VCaP (cell line): ENCODE measurements at regions not wholly inside any gene's neighbourhood (a gene's known extent, or its start where the extent isn't known, plus 50 kb on each side); places are given as distances from the start of the nearest gene placed in this dataset.
"Not testable (repeated sequence)": the region's sequence is repeated elsewhere in the genome, so short reads cannot be mapped to it uniquely, and the experiment has no call there.

ENCODE experiments used
- H3K27ac ChIP-seq: fragments of 450-650 bp; 2 replicates; pipeline ENCODE4 v1.5.1; 2017
- CTCF ChIP-seq: fragments of 450-650 bp; conservative IDR thresholded peaks from 2 replicates; pipeline ENCODE4 v1.5.1; 2017; ENCODE audit warnings: mild to moderate bottlenecking, moderate library complexity

GRCh38 chr5:160491438-160491837, 69.8 kb downstream of the PTTG1 start:
- no peak for TF ChIP-seq CTCF
- H3K27ac ChIP-seq = no peak overlapping the region

- TF ChIP-seq CTCF = no peak
- no peak overlapping the region for H3K27ac ChIP-seq
Measured at GRCh38 chr5:160492565-160492964, 70.9 kb downstream of the PTTG1 start.

- no peak overlapping the region for H3K27ac ChIP-seq
- no peak for TF ChIP-seq CTCF
Measured at GRCh38 chr5:160493806-160494338, 72.2 kb downstream of the PTTG1 start.

GRCh38 chr5:160494451-160494850, 72.8 kb downstream of the PTTG1 start:
- TF ChIP-seq CTCF = no peak
- no peak overlapping the region for H3K27ac ChIP-seq

- TF ChIP-seq CTCF = no peak
- no peak overlapping the region for H3K27ac ChIP-seq
Measured at GRCh38 chr5:160496334-160496733, 74.7 kb downstream of the PTTG1 start.

- TF ChIP-seq CTCF = no peak
- no peak overlapping the region for H3K27ac ChIP-seq
Measured at GRCh38 chr5:160496784-160497183, 75.1 kb downstream of the PTTG1 start.

- H3K27ac ChIP-seq = no peak overlapping the region
- no peak for TF ChIP-seq CTCF
Measured at GRCh38 chr5:160497878-160498277, 76.2 kb downstream of the PTTG1 start.

GRCh38 chr5:160498441-160499043, 76.9 kb downstream of the PTTG1 start:
- not testable (repeated sequence) for H3K27ac ChIP-seq
